H1 (cell line): ENCODE measurements at regions not wholly inside any gene's neighbourhood (a gene's known extent, or its start where the extent isn't known, plus 50 kb on each side); places are given as distances from the start of the nearest gene placed in this dataset.

Experiments
- CTCF ChIA-PET: fragments of 300-600 bp; sonication (Branson Sonifier 250); formaldehyde crosslinking; loops from one replicate; lab custom pipeline; 2021; ENCODE audit not compliant: partially characterized antibody; lab: Charles Lee
- POLR2A ChIA-PET: fragments of 300-600 bp; sonication (Branson Sonifier 250); formaldehyde crosslinking; loops from one replicate; lab custom pipeline; 2021; ENCODE audit warnings: inconsistent platforms; ENCODE audit not compliant: partially characterized antibody; lab: Charles Lee
- DNase-seq, 2 experiments: peaks; one replicate each; pipeline versions ENCODE4 v3.0.0 to v3.0.0-alpha.2; 2010 to 2022; ENCODE audit warnings: low spot score in 2 of 2, low read depth in 1 of 2, mixed read lengths in 1 of 2
- FAIRE-seq: peaks from 2 replicates; lab custom pipeline; 2011; peaks lifted over from hg19 to GRCh38; lab: Jason Lieb, UNC
- H2AFZ ChIP-seq: 2 replicates; pipeline ENCODE4 v1.8.1; 2012; ENCODE audit warnings: low read length, inconsistent platforms
- H2AK5ac ChIP-seq: 2 replicates; pipeline ENCODE4 v1.6.1; 2013; ENCODE audit warnings: low read depth, low read length
- H2BK120ac ChIP-seq: replicated peaks from 2 replicates; pipeline ENCODE3; 2013; ENCODE audit warnings: low read depth, low read length, inconsistent platforms
- H2BK12ac ChIP-seq: 2 replicates; pipeline ENCODE4 v1.6.1; 2013; ENCODE audit warnings: low read depth, low read length
- H2BK15ac ChIP-seq: 2 replicates; pipeline ENCODE4 v1.6.1; 2013; ENCODE audit warnings: low read length
- H2BK20ac ChIP-seq: 2 replicates; pipeline ENCODE4 v1.6.1; 2013; ENCODE audit warnings: low read length
- H2BK5ac ChIP-seq: 2 replicates; pipeline ENCODE4 v1.6.1; 2013; ENCODE audit warnings: low read depth, low read length
- H3K14ac ChIP-seq: 2 replicates; pipeline ENCODE4 v1.6.1; 2013; ENCODE audit warnings: inconsistent platforms; ENCODE audit not compliant: insufficient read length
- H3K18ac ChIP-seq: 2 replicates; pipeline ENCODE4 v1.6.1; 2013; ENCODE audit warnings: low read length; ENCODE audit errors: extremely low read depth
- H3K23ac ChIP-seq: 2 replicates; pipeline ENCODE4 v1.6.1; 2013; ENCODE audit warnings: inconsistent platforms; ENCODE audit not compliant: insufficient read length
- H3K23me2 ChIP-seq: 2 replicates; pipeline ENCODE4 v1.6.1; 2013; ENCODE audit warnings: low read depth, low read length
- H3K27ac ChIP-seq: 2 replicates; pipeline ENCODE4 v1.6.1; 2011; ENCODE audit warnings: low read depth, low read length, inconsistent platforms
- H3K27me3 ChIP-seq, 4 experiments: replicated peaks in 1 of 4; 1 replicate in 1 of 4; 2 replicates in 3 of 4; pipeline versions ENCODE4 v1.6.1 to v1.8.1; 2011 to 2013; ENCODE audit warnings: low read length in 3 of 4, mild to moderate bottlenecking in 3 of 4, inconsistent platforms in 2 of 4, mixed read lengths in 2 of 4, moderate library complexity in 1 of 4; ENCODE audit not compliant: control insufficient read depth in 3 of 4, insufficient read depth in 3 of 4; ENCODE audit errors: extremely low read depth in 1 of 4
- H3K36me3 ChIP-seq, 4 experiments: 2 replicates each; pipeline versions ENCODE4 v1.6.1 to v1.8.1; 2011 to 2013; ENCODE audit warnings: mild to moderate bottlenecking in 4 of 4, low read length in 3 of 4, moderate library complexity in 2 of 4, control low read depth in 1 of 4, inconsistent platforms in 1 of 4; ENCODE audit not compliant: insufficient read depth in 4 of 4, control insufficient read depth in 2 of 4
- H3K4ac ChIP-seq: replicated peaks from 2 replicates; pipeline ENCODE3; 2013; ENCODE audit warnings: low read length, low read depth, mixed read lengths, inconsistent platforms; ENCODE audit not compliant: insufficient read length
- H3K4me1 ChIP-seq, 4 experiments: replicated peaks in 1 of 4; 1 replicate in 1 of 4; 2 replicates in 3 of 4; pipeline versions ENCODE4 v1.6.1 to v1.8.1; 2011 to 2013; ENCODE audit warnings: low read length in 3 of 4, inconsistent platforms in 2 of 4, mixed read lengths in 1 of 4; ENCODE audit not compliant: insufficient read depth in 4 of 4, control insufficient read depth in 3 of 4
- H3K4me2 ChIP-seq, 2 experiments: 2 replicates each; pipeline versions ENCODE4 v1.6.1 to v1.8.1; 2011 to 2013; ENCODE audit warnings: low read depth in 2 of 2, low read length in 2 of 2, control low read depth in 1 of 2, inconsistent platforms in 1 of 2, mild to moderate bottlenecking in 1 of 2; ENCODE audit not compliant: insufficient read depth in 1 of 2
- H3K4me3 ChIP-seq, 4 experiments: fragments of 200-600, 300-600 bp in 1 of 4; sonication (generic), shearing (Covaris generic), sonication (Bioruptor Twin) in 1 of 4; 2 replicates each; pipeline versions ENCODE4 v1.5.1 to v1.8.1; 2011 to 2016; ENCODE audit warnings: low read length in 4 of 4, low read depth in 3 of 4, control low read depth in 2 of 4, inconsistent platforms in 2 of 4, mild to moderate bottlenecking in 2 of 4, mixed read lengths in 1 of 4, moderate library complexity in 1 of 4; ENCODE audit not compliant: insufficient read depth in 2 of 4; ENCODE audit errors: extremely low read depth in 1 of 4
- H3K56ac ChIP-seq: replicated peaks from 2 replicates; pipeline ENCODE3; 2013; ENCODE audit warnings: low read depth, mild to moderate bottlenecking, mixed read lengths, low read length, inconsistent platforms; ENCODE audit not compliant: insufficient read length
- H3K79me1 ChIP-seq: 2 replicates; pipeline ENCODE4 v1.6.1; 2013; ENCODE audit warnings: low read depth, low read length, control low read depth
- H3K79me2 ChIP-seq, 2 experiments: 2 replicates each; pipeline versions ENCODE4 v1.6.1 to v1.8.1; 2012 to 2013; ENCODE audit warnings: low read length in 2 of 2, mild to moderate bottlenecking in 2 of 2, inconsistent platforms in 1 of 2; ENCODE audit not compliant: insufficient read depth in 2 of 2, control insufficient read depth in 1 of 2
- H3K9ac ChIP-seq, 4 experiments: replicated peaks in 1 of 4; 1 replicate in 1 of 4; 2 replicates in 3 of 4; pipeline versions ENCODE4 v1.6.1 to v1.8.1; 2011 to 2013; ENCODE audit warnings: low read depth in 3 of 4, low read length in 3 of 4, control low read depth in 2 of 4, mild to moderate bottlenecking in 2 of 4, moderate library complexity in 2 of 4, inconsistent platforms in 1 of 4; ENCODE audit errors: extremely low read depth in 1 of 4
- H3K9me3 ChIP-seq, 2 experiments: 2 replicates each; pipeline versions ENCODE4 v1.6.1 to v1.8.1; 2012 to 2013; ENCODE audit warnings: mild to moderate bottlenecking in 2 of 2, moderate library complexity in 2 of 2, control low read depth in 1 of 2, inconsistent platforms in 1 of 2, low read depth in 1 of 2, low read length in 1 of 2, mixed read lengths in 1 of 2; ENCODE audit not compliant: insufficient read depth in 2 of 2
- H4K20me1 ChIP-seq, 2 experiments: replicated peaks in 1 of 2; 2 replicates each; pipeline versions ENCODE3 to v1.8.1; 2011 to 2013; ENCODE audit warnings: inconsistent platforms in 2 of 2, low read length in 2 of 2, mild to moderate bottlenecking in 1 of 2; ENCODE audit not compliant: insufficient read depth in 2 of 2, control insufficient read depth in 1 of 2
- H4K5ac ChIP-seq: 2 replicates; pipeline ENCODE4 v1.6.1; 2013; ENCODE audit warnings: low read length, low read depth, mixed read lengths, inconsistent platforms; ENCODE audit not compliant: insufficient read length
- H4K8ac ChIP-seq: 2 replicates; pipeline ENCODE4 v1.8.0; 2013; ENCODE audit warnings: mild to moderate bottlenecking, moderate library complexity, low read length, inconsistent platforms; ENCODE audit not compliant: insufficient read depth; ENCODE audit errors: extremely low read depth
- H4K91ac ChIP-seq: replicated peaks from 2 replicates; pipeline ENCODE3; 2013; ENCODE audit warnings: low read length, mixed read lengths, inconsistent platforms; ENCODE audit not compliant: insufficient read length
- ASH2L ChIP-seq: fragments of 200-600, 300-600 bp; sonication (generic); IDR thresholded peaks from one replicate; pipeline ENCODE4 v1.7.1; 2017; ENCODE audit warnings: low read length
- CBX8 ChIP-seq: fragments of 300-800, 300-1000 bp; sonication (generic); IDR thresholded peaks from 2 replicates; pipeline ENCODE4 v1.7.1; 2016; ENCODE audit warnings: low read depth, low read length, borderline replicate concordance
- SP4 ChIP-seq: IDR thresholded peaks from 2 replicates; pipeline ENCODE4 v1.6.1; 2012; ENCODE audit warnings: low read length, inconsistent platforms
- WGBS, 2 experiments: shearing (Covaris generic) in 1 of 2; methylation state at CpG; one replicate each; pipeline versions ENCODE4 v1.1.6 to v1.1.7; 2013 to 2015; ENCODE audit warnings: low lambda C conversion rate in 2 of 2, mixed read lengths in 2 of 2, inconsistent platforms in 1 of 2, low coverage in 1 of 2, missing lambda C conversion rate in 1 of 2; ENCODE audit not compliant: insufficient replicate concordance in 2 of 2, insufficient coverage in 1 of 2, insufficient read length in 1 of 2; ENCODE audit errors: extremely low coverage in 1 of 2, missing lambda C conversion rate in 1 of 2; 5-methylcytosine and 5-hydroxymethylcytosine counted together
- TF ChIP-seq, protein P1 (sequence below), 3 experiments: IDR thresholded peaks; 1 replicate in 2 of 3; 2 replicates in 1 of 3; pipeline versions ENCODE4 v1.5.1 to v1.6.1; 2011; ENCODE audit warnings: low read length in 3 of 3, mild to moderate bottlenecking in 3 of 3, inconsistent platforms in 2 of 3, low read depth in 1 of 3, moderate library complexity in 1 of 3; ENCODE audit not compliant: insufficient read depth in 1 of 3; ENCODE audit errors: control extremely low read depth in 1 of 3

DNA sequence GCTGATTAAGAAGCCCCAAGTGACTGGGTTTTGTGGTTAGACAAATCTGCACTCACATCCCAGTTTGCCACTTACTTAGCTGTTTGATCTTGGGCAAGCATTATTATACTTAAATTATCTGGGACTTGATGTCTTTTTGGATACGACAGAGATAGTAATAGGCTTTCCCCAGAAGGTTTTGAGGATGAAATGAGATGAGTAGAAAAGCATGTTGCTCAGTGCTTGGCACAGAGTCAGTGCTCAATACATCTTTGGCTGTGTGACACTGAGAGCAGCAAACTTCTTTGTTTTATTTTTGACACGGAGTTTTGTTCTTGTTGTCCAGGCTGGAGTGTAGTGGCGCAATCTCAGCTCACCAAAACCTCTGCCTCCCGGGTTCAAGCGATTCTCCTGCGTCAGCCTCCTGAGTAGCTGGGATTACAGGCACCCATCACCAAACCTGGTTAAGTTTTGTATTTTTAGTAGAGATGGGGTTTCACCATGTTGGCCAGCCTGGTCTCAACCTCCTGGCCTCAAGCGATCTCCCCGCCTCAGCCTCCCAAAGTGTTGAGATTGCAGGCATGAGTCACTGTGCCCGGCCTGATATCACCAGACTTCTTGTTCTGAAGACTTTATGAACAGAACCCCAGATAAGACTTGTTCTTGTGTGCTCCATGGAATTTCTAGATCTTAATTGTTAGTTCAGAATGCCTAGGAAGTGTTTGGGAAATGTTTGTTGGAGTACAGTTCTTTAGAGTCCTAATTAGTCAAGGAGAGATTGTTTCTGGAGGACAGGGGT, 521.2 kb downstream of the SLC4A3 start:
- no peak overlapping the region for H3K9ac ChIP-seq
- POLR2A ChIA-PET: interaction anchor here (0.6 kb wide), 1 partner anchor 15 kb away, joined by 3 read pairs; no protein-coding TSS in a partner anchor
- H2BK120ac ChIP-seq: no peak overlapping the region
- H4K20me1 ChIP-seq: no peaks in the 10 kb centered on the region
- no peak for DNase-seq
- no peak overlapping the region for H3K23ac ChIP-seq
- TF ChIP-seq, protein P1, sequence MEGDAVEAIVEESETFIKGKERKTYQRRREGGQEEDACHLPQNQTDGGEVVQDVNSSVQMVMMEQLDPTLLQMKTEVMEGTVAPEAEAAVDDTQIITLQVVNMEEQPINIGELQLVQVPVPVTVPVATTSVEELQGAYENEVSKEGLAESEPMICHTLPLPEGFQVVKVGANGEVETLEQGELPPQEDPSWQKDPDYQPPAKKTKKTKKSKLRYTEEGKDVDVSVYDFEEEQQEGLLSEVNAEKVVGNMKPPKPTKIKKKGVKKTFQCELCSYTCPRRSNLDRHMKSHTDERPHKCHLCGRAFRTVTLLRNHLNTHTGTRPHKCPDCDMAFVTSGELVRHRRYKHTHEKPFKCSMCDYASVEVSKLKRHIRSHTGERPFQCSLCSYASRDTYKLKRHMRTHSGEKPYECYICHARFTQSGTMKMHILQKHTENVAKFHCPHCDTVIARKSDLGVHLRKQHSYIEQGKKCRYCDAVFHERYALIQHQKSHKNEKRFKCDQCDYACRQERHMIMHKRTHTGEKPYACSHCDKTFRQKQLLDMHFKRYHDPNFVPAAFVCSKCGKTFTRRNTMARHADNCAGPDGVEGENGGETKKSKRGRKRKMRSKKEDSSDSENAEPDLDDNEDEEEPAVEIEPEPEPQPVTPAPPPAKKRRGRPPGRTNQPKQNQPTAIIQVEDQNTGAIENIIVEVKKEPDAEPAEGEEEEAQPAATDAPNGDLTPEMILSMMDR (IDR thresholded peaks at IDR 0.05; ENCODE audit: control extremely low read depth in 1 of 3, insufficient read depth in 1 of 3, low read depth in 1 of 3, low read length in 3 of 3): no peak
- no peak for TF ChIP-seq CBX8
- TF ChIP-seq ASH2L: no peak
- no peak for TF ChIP-seq SP4
- no peak overlapping the region for H4K91ac ChIP-seq
- CTCF ChIA-PET: interaction anchor here (0.9 to 1.4 kb wide), 3 partner anchors 63 to 151 kb away, joined by 3 to 5 read pairs (median 3); no protein-coding TSS in a partner anchor
- H3K23me2 ChIP-seq: no peaks in the 10 kb centered on the region
- H2BK15ac ChIP-seq: no peak overlapping the region
- H3K4me3 ChIP-seq: no peak overlapping the region
- no peaks in the 10 kb centered on the region for H3K4me1 ChIP-seq
- no peak overlapping the region for H4K8ac ChIP-seq
- no peak overlapping the region for H3K56ac ChIP-seq
- WGBS, 2 experiments: 92% methylated on average over 9 of the region's 9 CpGs; no CpG with 5 or more reads in 1 of the 2 experiments
- no peak overlapping the region for H2AFZ ChIP-seq
- no peak overlapping the region for H2BK20ac ChIP-seq
- H3K36me3 ChIP-seq: no peaks in the 10 kb centered on the region; a peak in 1 of 8 replicates
- no peaks in the 10 kb centered on the region for H3K9me3 ChIP-seq
- no peak overlapping the region for H3K4ac ChIP-seq
- H3K4me2 ChIP-seq: no peak overlapping the region
- no peak for FAIRE-seq
- H3K79me1 ChIP-seq: no peaks in the 10 kb centered on the region
- H2AK5ac ChIP-seq: no peak overlapping the region
- no peak overlapping the region for H3K18ac ChIP-seq
- no peak overlapping the region for H3K14ac ChIP-seq
- no peak overlapping the region for H2BK12ac ChIP-seq
- no peak overlapping the region for H4K5ac ChIP-seq
- H3K79me2 ChIP-seq: no peaks in the 10 kb centered on the region
- no peak overlapping the region for H2BK5ac ChIP-seq
- H3K27ac ChIP-seq: no peak overlapping the region
- H3K27me3 ChIP-seq: no peaks in the 10 kb centered on the region
